GM21447 (cell line): ENCODE measurements at regions not wholly inside any gene's neighbourhood (a gene's known extent, or its start where the extent isn't known, plus 50 kb on each side); places are given as distances from the start of the nearest gene placed in this dataset.
"Not testable (repeated sequence)": the region's sequence is repeated elsewhere in the genome, so short reads cannot be mapped to it uniquely, and the experiment has no call there.

Source experiments
- ATAC-seq: cut with Tn5 transposase; IDR thresholded peaks from one replicate; pipeline ENCODE4 v1.9.1; 2021; ENCODE audit not compliant: unreplicated experiment

DNA sequence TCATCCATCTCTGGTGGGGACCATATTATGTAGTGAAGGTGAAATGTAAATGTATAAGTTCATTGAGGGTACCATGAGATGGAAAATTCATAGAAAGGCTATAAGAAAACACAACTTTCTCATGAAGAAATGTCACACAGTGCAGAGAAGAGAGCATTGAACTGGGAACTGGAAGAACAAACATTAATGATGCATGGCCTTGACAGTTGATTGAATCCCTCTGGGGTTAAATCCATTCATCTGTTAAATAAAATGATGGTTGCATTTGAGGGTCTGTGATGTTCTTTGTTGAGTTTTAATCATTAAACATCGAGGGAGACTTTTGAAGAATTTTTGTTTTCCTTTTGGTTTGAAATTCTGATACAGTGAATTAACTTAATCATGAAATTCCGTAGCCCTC is 1401.4 kb downstream of the FAM181B start:
- no peak for ATAC-seq

DNA sequence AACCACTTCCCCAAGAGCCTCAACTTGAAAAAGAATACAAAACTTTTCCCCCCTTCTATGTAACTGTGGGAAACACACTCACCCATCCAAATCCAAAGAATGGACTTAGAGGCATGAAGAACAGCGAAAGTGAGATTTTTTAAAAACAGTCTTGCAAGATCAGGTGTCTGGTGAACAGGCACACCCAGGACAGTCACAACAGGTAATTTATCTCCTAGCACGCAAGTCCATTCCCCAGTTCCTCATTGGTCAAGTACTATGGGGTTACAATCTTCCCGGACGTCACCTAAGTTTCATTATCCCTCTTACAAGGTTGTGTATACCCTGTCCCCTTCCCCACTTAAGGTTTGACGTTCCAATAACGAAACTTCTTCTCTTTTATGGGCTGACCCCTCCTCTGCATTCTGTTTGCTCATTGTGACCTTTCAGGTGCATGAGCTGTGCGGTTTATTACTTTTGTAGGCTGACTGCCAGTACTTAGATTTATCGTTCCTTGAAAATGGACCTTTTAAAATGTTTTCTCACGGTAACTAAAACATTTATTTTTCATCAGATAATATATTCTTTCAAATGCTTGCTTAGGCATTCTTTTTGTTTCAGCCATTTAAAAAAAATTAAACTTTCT is 1401.9 kb downstream of the FAM181B start:
- no peak for ATAC-seq

- ATAC-seq = no peak
Measured at GRCh38 chr11:81331088-81331487, 1402.6 kb downstream of the FAM181B start.

GRCh38 chr11:81303038-81303664 is 1430.5 kb downstream of the FAM181B start:
- ATAC-seq = no peak

DNA sequence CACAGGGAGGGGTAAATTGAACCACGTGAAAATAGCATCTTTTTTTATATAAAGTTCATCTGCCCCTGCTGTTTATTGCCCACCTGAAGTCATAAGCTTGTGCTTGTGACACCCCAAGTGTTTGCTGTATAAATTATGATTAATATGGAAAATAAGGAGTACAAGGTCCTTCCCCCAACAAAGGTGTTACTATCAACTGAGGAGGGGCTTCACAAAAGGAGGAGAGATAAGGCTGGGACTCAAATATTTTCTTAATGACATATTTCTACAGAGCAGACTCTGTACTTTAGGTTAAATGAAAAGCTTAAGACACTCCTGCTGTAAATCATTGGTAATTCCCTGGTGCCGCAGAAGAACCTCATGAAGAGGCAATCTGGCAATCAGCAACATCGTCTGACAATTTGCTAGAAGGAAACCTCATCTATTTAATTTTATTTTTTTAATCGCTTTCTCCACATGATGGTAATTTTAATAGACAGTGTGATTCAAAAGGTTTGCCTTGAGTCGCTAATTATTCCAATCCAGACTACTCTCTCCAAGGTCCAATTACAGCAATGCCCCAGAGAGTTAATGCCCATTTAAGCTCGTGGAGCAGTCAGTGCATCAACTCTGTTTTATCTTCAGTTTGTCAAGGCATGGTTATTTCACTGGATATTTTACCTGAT is 1432.4 kb downstream of the FAM181B start:
- no peak for ATAC-seq

GRCh38 chr11:81286959-81287358 is 1446.7 kb downstream of the FAM181B start:
- ATAC-seq = no peak

DNA sequence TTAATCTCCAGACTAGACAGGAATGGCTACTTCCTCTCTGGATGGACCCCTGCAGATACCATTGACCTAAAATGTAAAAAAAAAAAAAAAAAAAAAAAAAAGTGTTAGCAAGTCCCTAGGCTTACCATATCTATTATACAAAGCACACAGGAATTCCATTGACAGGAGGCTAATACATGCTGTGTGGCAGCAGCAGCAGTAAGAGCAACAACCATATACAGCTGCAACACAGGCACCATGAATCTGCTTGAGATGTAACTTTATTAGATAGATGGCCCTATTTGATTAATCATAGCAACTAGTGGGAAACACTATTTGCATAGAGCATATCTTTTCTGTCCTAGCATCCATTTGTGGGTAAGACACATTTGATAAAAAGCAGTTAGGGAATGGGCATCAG is 1447.1 kb downstream of the FAM181B start:
- ATAC-seq = no peak

GRCh38 chr11:81280228-81280627 is 1453.4 kb downstream of the FAM181B start:
- not testable (repeated sequence) for ATAC-seq

GRCh38 chr11:81278991-81279390 is 1454.7 kb downstream of the FAM181B start:
- no peak for ATAC-seq

DNA sequence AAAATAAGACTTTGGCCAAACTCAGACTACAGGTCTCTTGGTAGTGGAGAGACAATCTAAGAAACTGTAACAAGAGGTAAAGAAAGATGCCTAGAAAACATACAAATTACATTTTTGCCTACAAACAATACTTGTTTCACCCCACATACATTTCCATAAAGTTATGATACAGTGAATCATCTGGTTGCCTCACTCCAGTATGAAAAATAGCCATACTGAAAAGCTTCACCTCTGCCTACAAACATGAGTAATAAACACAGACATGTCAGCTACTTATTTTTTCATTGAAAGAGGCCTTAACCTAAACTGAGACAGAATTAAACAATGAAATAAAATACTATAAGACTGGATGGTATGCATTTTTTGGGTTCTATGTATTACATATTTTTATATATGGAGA is 1463.0 kb downstream of the FAM181B start:
- ATAC-seq = no peak

GRCh38 chr11:81267246-81267645 is 1466.4 kb downstream of the FAM181B start:
- no peak for ATAC-seq

GRCh38 chr11:81259471-81259870 is 1474.2 kb downstream of the FAM181B start:
- no peak for ATAC-seq

GRCh38 chr11:81255895-81256294 is 1477.8 kb downstream of the FAM181B start:
- ATAC-seq = no peak

GRCh38 chr11:81253244-81253643 is 1480.4 kb downstream of the FAM181B start:
- no peak for ATAC-seq

DNA sequence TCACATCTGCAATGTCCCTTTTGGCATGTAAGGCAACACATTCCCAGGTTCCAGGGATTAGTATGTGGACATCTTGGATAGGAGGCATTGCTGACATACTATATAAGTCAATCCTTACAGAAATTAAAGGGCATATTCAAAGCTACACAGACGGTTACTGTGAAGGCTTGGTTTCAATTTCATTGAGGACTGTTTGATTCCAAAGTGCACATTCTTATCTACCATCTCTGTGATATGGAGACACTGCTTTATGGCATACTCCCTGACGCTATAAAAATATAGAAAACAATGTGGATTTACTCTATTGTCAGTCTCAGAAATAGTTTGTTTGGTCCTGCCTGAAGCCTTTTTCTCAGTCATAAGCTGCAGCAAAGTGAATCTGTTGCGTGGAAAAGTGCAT is 1486.7 kb downstream of the FAM181B start:
- ATAC-seq = no peak

GRCh38 chr11:81245791-81246190 is 1487.9 kb downstream of the FAM181B start:
- no peak for ATAC-seq

- ATAC-seq = no peak
Measured at GRCh38 chr11:81241672-81242275, 1491.9 kb downstream of the FAM181B start.

DNA sequence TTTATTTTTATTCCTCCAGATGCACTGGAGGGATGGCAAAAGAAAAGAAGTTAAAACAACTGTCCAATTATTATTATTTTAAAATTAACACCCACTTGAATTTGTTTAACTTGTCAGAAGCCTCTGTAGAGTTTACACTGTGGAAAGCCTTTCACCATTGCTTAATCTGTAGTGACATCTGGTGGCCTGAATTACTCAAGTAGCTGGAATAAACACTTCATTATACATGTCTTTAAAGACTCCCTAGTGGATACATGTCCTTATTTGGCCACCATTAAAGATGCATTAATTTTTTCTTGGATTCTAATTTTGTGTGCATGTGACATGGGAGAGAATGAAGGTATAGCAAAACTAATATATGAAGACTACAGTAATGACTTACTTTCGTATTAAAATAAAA is 1496.5 kb downstream of the FAM181B start:
- ATAC-seq = no peak

DNA sequence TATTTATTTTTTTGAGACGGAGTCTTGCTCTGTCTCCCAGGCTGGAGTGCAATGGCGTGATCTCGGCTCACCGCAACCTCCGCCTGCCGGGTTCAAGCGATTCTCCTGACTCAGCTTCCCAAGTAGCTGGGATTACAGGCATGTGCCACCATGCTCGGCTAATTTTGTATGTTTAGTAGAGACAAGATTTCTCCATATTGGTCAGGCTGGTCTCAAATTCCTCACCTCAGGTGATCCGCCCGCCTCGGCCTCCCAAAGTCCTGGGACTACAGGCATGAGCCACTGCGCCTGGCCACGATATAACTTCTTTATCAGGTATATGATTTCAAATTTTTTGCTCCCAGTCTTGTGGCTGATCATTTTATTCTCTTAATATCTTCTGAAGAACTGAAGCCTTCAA is 1506.3 kb downstream of the FAM181B start:
- ATAC-seq = not testable (repeated sequence)

DNA sequence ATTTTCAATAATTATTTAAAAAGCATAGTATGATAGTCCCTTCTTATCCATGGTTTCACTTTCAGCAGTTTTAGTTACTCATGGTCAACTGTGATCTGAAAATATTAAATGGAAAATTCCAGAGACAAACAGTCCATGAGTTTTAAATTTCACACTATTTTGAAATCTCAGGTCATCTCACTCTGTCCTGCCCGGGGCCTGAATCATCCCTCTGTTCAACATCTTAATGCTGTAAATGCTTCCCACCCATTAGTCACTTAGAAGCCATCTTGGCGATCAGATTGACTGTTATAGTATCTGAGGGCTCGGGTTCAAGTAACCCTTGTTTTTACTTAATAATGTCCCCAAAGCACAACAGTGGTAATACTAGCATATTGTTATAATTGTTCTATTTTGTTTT is 1509.3 kb downstream of the FAM181B start:
- ATAC-seq = no peak

GRCh38 chr11:81222491-81222890 is 1511.2 kb downstream of the FAM181B start:
- no peak for ATAC-seq
